GM12892 (cell line): ENCODE measurements at regions not wholly inside any gene's neighbourhood (a gene's known extent, or its start where the extent isn't known, plus 50 kb on each side); places are given as distances from the start of the nearest gene placed in this dataset.
A peak's percentile ranks its signal among the peaks of the same experiment; 100 is the strongest.
"Not testable (repeated sequence)": the region's sequence is repeated elsewhere in the genome, so short reads cannot be mapped to it uniquely, and the experiment has no call there.

Experiments
- DNase-seq: peaks from one replicate; pipeline ENCODE4 v3.0.0; 2011; ENCODE audit not compliant: insufficient read length
- FAIRE-seq: peaks from 2 replicates; lab custom pipeline; 2011; peaks lifted over from hg19 to GRCh38; lab: Jason Lieb, UNC
- POLR2A ChIP-seq: IDR thresholded peaks from 2 replicates; pipeline ENCODE4 v1.6.1; 2011; ENCODE audit warnings: low read depth, low read length, control low read depth
- POLR2AphosphoS5 ChIP-seq: IDR thresholded peaks from 2 replicates; pipeline ENCODE4 v1.6.1; 2011; ENCODE audit warnings: low read depth, low read length, control low read depth
- TAF1 ChIP-seq: IDR thresholded peaks from 2 replicates; pipeline ENCODE4 v1.6.1; 2011; ENCODE audit warnings: low read depth, mild to moderate bottlenecking, control low read depth, low read length, borderline replicate concordance

DNA sequence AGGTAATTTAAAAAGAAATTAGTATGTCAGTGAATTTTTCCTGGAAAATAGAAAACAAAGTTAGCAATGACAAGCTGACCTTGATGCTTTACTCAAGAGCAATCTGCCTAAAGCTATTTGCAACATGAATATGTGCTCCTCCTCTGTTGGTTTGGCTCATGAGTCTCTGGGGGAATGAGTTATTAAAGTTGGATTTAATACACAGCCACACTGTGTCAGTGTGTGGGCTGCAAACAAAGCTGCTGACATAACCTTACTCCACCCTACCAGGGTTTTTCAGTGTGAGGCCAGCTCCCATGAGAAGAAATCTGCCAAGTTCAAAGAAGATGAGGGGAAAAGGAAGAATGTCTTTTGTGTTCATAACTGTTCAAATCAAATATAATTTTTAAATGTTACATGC lies 280.5 kb downstream of the TLL1 start:
- no peak for FAIRE-seq
- no peak for DNase-seq
- TF ChIP-seq POLR2AphosphoS5, result no peak
- no peak for TF ChIP-seq TAF1
- no peak for TF ChIP-seq POLR2A

- no peak for FAIRE-seq
- no peak for TF ChIP-seq POLR2AphosphoS5
- no peak for TF ChIP-seq TAF1
- no peak for DNase-seq
Measured at GRCh38 chr4:166162327-166162726, 289.3 kb downstream of the TLL1 start.

DNA sequence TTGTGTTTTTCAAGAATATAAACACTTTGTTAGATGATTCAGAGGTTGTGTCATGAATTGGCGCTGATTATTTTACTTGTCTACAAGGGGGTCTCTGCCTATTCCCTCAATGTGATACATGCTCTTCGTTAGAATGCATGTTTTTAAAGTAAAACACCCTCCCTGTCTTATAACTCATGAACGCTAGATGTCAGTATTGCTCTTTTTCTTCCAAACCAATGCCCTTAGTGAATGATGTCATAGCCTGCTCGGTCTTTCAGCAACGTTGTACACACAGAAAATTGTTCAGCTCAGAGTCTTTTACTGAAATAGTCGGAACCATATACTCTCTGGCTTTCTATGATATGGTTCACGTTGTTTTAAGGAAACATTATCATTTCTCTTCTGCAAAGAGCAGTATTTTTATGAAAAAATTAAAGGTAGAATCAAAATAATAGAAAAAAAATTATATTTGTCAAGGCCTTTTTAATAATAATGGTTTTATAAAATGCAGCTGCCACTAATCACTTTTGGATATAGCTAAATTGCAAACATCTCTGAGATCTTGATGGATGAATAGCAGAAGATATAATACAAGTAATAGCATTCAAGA lies 292.9 kb downstream of the TLL1 start:
- no peak for TF ChIP-seq POLR2AphosphoS5
- DNase-seq (no peak), FAIRE-seq (peak; percentile 86)

GRCh38 chr4:166169111-166169510 lies 296.1 kb downstream of the TLL1 start:
- FAIRE-seq (no peak), DNase-seq (no peak)
- TF ChIP-seq POLR2A (no peak), POLR2AphosphoS5 (no peak), TAF1 (no peak)

GRCh38 chr4:166172619-166173018 lies 299.6 kb downstream of the TLL1 start:
- FAIRE-seq (no peak), DNase-seq (no peak)
- TF ChIP-seq TAF1, result no peak
- TF ChIP-seq POLR2AphosphoS5, result no peak
- TF ChIP-seq POLR2A, result no peak

- no peak for DNase-seq
- no peak for FAIRE-seq
- no peak for TF ChIP-seq POLR2AphosphoS5
- no peak for TF ChIP-seq POLR2A
- TF ChIP-seq TAF1, result no peak
Measured at GRCh38 chr4:166174717-166175490, 301.9 kb downstream of the TLL1 start.

DNA sequence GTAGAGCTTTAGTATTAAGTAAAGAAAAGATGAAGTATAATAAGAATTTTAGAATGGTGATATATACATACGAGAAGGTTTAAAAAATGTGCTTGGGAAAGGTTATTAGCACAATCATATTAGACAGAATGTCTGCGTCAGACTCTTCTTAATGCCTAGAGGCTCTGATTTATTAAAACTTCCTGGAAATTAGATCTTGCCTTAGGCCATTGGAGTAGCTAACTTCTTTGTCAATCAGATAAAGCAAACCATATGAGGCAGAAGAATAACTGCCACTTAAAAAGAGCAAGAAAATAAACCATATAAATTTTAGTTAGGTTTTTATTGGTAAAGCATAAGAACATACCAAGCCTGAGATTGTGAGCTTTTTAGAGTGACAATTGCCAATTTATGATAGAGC lies 309.1 kb downstream of the TLL1 start:
- no peak for DNase-seq
- FAIRE-seq, result no peak

DNA sequence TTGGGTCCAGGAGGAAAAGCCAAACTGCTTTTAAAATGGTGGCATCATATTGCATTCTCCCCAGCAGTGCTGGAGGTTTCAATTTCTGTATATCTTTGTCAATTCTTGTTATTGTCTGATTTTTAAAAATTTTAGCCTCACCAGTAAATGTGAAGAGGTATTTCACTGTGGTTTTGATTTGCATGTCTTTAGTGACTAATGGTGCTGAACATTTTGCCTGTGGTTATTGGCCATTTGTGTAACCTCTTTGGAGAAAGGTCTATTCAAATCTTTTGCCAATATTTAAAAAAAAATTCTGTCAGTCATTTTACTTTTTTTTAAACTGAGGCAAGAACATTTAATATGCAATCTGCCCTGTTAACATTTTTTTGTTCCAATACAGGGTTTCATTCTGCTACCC lies 322.1 kb downstream of the TLL1 start:
- FAIRE-seq, result no peak
- no peak for DNase-seq
- no peak for TF ChIP-seq POLR2A
- TF ChIP-seq POLR2AphosphoS5, result no peak
- TF ChIP-seq TAF1, result no peak

More for the DNA sequence above, 309.1 kb downstream of the TLL1 start:
- no peak for TF ChIP-seq TAF1
- TF ChIP-seq POLR2AphosphoS5, result no peak

DNA sequence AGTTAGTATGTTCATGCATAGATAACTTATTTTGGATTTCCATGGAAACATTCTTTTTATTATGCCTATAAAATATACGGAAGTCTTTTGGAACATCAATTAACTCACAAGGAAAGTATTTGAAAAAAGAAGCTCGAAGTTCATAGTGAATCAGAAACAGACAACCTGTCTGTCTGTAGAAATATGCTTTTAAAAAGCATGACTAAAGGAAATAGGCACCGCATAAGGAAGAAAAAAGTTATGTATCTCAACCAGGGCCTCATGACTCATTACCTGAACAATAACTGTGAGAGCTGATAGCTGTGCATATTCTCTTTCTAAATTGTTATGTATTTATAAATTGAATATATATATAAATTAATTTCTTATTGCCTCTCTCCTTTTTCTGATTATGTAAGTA lies 324.1 kb downstream of the TLL1 start:
- no peak for FAIRE-seq
- TF ChIP-seq POLR2A (no peak), TAF1 (no peak), POLR2AphosphoS5 (no peak)
- DNase-seq, result no peak

DNA sequence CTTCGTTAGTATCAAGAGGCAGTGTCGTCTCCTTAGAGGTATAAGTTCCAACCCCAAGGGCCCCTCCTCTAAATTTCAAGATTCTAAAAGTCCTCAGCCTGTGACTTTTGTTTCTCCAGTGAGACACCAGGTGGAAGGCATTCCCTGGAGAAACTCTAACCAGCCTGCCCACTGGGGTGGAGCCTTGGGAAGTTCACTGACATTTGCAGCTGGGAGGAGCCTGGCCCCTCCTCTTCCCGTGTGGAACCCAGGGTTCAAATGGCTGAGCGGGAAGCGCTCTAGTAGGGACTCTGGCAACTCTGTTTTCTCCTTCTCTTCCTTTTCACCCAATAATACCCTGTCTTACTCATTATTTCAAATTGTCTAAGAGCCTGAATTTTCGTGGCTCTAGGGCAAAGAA lies 325.0 kb downstream of the TLL1 start:
- no peak for TF ChIP-seq TAF1
- TF ChIP-seq POLR2A, result no peak
- TF ChIP-seq POLR2AphosphoS5, result no peak
- no peak for DNase-seq
- FAIRE-seq, result no peak

DNA sequence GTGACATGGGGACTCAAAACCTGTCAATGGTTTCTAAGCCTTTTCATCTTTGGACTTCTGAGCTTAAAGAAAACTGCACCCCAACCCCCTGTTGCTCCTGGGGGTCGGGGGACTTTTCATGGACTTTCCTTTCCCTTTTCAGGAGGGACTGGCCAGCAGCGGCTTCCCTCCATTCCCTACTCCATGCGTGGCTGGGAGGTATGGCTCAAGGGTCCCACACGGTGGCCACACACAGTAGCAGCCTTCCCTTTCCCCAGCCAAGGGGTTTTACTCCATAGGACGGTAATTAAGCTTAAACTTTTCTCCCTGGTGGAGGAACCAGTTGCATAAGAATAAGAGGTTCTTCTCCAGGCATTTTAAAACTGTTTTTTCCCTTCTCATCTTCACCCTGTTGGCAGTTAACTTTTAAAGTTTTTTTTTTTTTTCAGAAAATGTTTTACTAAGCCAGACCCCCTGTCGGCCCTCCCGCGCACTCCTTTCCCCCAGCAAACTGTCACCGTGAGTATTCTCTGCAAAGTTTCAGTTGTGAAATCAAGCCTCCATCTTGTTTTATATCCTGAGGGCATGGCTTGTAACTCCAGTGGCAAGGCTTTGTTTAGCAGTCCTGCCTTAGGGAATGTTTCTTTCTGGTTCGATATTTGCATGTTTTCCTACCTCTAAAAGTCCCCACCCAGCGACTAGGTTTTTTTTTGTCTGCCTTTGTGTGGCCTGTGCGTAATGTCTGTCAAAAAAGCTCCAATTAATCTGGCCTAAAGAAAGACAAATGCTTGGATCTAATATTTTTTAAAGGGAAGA lies 325.7 kb downstream of the TLL1 start:
- no peak for TF ChIP-seq POLR2A
- TF ChIP-seq POLR2AphosphoS5, result no peak
- no peak for TF ChIP-seq TAF1
- FAIRE-seq, result no peak
- no peak for DNase-seq

DNA sequence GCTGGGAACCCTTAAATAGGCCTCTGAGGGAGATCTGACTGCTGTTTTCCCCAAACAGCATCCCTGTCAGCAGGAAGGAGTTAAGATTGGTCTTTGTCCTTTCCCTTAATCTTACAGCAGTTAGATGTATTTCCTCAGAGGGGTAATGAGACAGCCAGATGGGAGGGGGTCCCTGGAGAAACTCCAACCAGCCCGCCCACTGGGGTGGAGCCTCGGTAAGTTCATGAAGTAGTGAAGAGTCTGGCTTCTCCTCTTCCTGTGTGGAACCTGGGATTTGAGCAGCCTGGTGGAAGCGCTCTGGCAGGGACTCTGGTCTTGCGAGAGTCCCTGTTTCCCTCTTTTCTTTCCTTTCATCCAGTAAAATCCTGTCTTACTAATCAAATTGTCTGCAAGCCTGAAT lies 330.0 kb downstream of the TLL1 start:
- DNase-seq (no peak), FAIRE-seq (no peak)
- TF ChIP-seq POLR2A (no peak), POLR2AphosphoS5 (no peak), TAF1 (no peak)

- not testable (repeated sequence) for DNase-seq, FAIRE-seq
Measured at GRCh38 chr4:166212326-166212725, 339.3 kb downstream of the TLL1 start.
